DND-41 (cell line): ENCODE measurements at regions not wholly inside any gene's neighbourhood (a gene's known extent, or its start where the extent isn't known, plus 50 kb on each side); places are given as distances from the start of the nearest gene placed in this dataset.

Source experiments
- EZH2 ChIP-seq: IDR thresholded peaks from 3 replicates; pipeline ENCODE4 v1.6.1; 2012; ENCODE audit warnings: borderline replicate concordance, low read depth, mild to moderate bottlenecking, moderate library complexity, low read length, inconsistent platforms; ENCODE audit not compliant: severe bottlenecking
- TF ChIP-seq, protein P1 (sequence below): IDR thresholded peaks from 2 replicates; pipeline ENCODE4 v1.5.1; 2012; ENCODE audit warnings: borderline replicate concordance, low read length, moderate library complexity, mild to moderate bottlenecking; ENCODE audit not compliant: poor library complexity, severe bottlenecking; ENCODE audit errors: extremely low read depth

- TF ChIP-seq, protein P1, sequence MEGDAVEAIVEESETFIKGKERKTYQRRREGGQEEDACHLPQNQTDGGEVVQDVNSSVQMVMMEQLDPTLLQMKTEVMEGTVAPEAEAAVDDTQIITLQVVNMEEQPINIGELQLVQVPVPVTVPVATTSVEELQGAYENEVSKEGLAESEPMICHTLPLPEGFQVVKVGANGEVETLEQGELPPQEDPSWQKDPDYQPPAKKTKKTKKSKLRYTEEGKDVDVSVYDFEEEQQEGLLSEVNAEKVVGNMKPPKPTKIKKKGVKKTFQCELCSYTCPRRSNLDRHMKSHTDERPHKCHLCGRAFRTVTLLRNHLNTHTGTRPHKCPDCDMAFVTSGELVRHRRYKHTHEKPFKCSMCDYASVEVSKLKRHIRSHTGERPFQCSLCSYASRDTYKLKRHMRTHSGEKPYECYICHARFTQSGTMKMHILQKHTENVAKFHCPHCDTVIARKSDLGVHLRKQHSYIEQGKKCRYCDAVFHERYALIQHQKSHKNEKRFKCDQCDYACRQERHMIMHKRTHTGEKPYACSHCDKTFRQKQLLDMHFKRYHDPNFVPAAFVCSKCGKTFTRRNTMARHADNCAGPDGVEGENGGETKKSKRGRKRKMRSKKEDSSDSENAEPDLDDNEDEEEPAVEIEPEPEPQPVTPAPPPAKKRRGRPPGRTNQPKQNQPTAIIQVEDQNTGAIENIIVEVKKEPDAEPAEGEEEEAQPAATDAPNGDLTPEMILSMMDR: no peak
- no peak for TF ChIP-seq EZH2
These were observed 221.3 kb upstream of the TMEFF2 start for GRCh38 chr2:192416060-192416459.
